ENCODE measurements at regions not wholly inside any gene's neighbourhood (a gene's known extent, or its start where the extent isn't known, plus 50 kb on each side); places are given as distances from the start of the nearest gene placed in this dataset.

DNA sequence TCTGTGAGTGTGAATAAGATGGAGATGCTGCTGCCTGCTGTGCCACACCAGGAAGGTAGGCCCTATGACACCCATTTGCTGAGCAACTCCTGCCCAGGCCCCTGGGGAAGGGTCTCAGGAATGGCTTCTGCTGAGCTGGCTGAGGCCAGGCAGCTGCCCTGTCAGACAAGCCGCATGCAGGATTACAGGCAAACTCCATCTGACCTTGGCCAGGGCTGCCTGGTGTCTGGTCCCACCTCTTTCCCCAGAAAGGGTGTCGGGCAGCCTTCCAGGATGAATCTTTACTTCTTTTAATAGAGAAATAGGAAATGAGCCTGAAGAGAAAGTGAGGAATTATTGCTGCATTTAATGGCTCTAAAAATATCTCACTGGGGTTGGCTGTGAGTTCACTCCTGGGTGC, 182.5 kb downstream of the IRX5 start:
- TF ChIP-seq, protein P1, sequence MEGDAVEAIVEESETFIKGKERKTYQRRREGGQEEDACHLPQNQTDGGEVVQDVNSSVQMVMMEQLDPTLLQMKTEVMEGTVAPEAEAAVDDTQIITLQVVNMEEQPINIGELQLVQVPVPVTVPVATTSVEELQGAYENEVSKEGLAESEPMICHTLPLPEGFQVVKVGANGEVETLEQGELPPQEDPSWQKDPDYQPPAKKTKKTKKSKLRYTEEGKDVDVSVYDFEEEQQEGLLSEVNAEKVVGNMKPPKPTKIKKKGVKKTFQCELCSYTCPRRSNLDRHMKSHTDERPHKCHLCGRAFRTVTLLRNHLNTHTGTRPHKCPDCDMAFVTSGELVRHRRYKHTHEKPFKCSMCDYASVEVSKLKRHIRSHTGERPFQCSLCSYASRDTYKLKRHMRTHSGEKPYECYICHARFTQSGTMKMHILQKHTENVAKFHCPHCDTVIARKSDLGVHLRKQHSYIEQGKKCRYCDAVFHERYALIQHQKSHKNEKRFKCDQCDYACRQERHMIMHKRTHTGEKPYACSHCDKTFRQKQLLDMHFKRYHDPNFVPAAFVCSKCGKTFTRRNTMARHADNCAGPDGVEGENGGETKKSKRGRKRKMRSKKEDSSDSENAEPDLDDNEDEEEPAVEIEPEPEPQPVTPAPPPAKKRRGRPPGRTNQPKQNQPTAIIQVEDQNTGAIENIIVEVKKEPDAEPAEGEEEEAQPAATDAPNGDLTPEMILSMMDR (conservative IDR thresholded peaks at IDR 0.05; ENCODE audit: low read length): no peak
- no peak for TF ChIP-seq EZH2phosphoT487 (IDR thresholded peaks at IDR 0.05; ENCODE audit: borderline replicate concordance, low read depth, low read length)
